ENCODE measurements at regions not wholly inside any gene's neighbourhood (a gene's known extent, or its start where the extent isn't known, plus 50 kb on each side); places are given as distances from the start of the nearest gene placed in this dataset.
"Not testable (repeated sequence)": the region's sequence is repeated elsewhere in the genome, so short reads cannot be mapped to it uniquely, and the experiment has no call there.

GRCh38 chr1:217133958-217134856 lies 411.0 kb upstream of the ESRRG start:
- H3K27ac Mint-ChIP-seq = no peak overlapping the region
- no peak overlapping the region for H3K4me3 Mint-ChIP-seq
- H3K9me3 Mint-ChIP-seq = peaks cover 8% of the 10 kb centered on the region
- H3K4me1 Mint-ChIP-seq (ENCODE audit: low read depth) = peaks cover 12% of the 10 kb centered on the region
- H3K36me3 Mint-ChIP-seq (ENCODE audit: low read depth) = no peaks in the 10 kb centered on the region
- peaks cover 75% of the 10 kb centered on the region for H3K27me3 Mint-ChIP-seq
- DNase-seq = no peak

- peaks cover 8% of the 10 kb centered on the region for H3K4me1 Mint-ChIP-seq (ENCODE audit: low read depth)
- H3K9me3 Mint-ChIP-seq = peaks cover 4% of the 10 kb centered on the region
- no peak for DNase-seq
- H3K27me3 Mint-ChIP-seq = peaks cover 63% of the 10 kb centered on the region
- H3K27ac Mint-ChIP-seq = no peak overlapping the region
- no peak overlapping the region for H3K4me3 Mint-ChIP-seq
- H3K36me3 Mint-ChIP-seq (ENCODE audit: low read depth) = no peaks in the 10 kb centered on the region
Measured at GRCh38 chr1:217133092-217133491, 409.9 kb upstream of the ESRRG start.

- H3K9me3 Mint-ChIP-seq; DNase-seq; H3K27me3 Mint-ChIP-seq; H3K27ac Mint-ChIP-seq; H3K4me1 Mint-ChIP-seq (ENCODE audit: low read depth); H3K4me3 Mint-ChIP-seq; H3K36me3 Mint-ChIP-seq (ENCODE audit: low read depth): not testable (repeated sequence)
Measured at GRCh38 chr1:217123340-217123739, 400.1 kb upstream of the ESRRG start.

GRCh38 chr1:217117973-217118465 lies 394.8 kb upstream of the ESRRG start:
- no peak for DNase-seq
- no peaks in the 10 kb centered on the region for H3K36me3 Mint-ChIP-seq (ENCODE audit: low read depth)
- H3K27me3 Mint-ChIP-seq = no peaks in the 10 kb centered on the region
- no peak overlapping the region for H3K4me3 Mint-ChIP-seq
- H3K27ac Mint-ChIP-seq = no peak overlapping the region
- no peaks in the 10 kb centered on the region for H3K4me1 Mint-ChIP-seq (ENCODE audit: low read depth)
- H3K9me3 Mint-ChIP-seq = no peaks in the 10 kb centered on the region

- Mint-ChIP-seq H3K4me3 (no peak overlapping the region), H3K4me1 (ENCODE audit: low read depth) (no peaks in the 10 kb centered on the region)
Measured at GRCh38 chr1:217115404-217116380, 392.5 kb upstream of the ESRRG start.

GRCh38 chr1:217109928-217110327 lies 386.7 kb upstream of the ESRRG start:
- no peak for DNase-seq
- Mint-ChIP-seq H3K4me1 (ENCODE audit: low read depth) (no peaks in the 10 kb centered on the region), H3K36me3 (ENCODE audit: low read depth) (no peaks in the 10 kb centered on the region), H3K27me3 (no peaks in the 10 kb centered on the region), H3K4me3 (no peak overlapping the region), H3K9me3 (peaks cover 6% of the 10 kb centered on the region), H3K27ac (no peak overlapping the region)

More at GRCh38 chr1:217115404-217116380, 392.5 kb upstream of the ESRRG start:
- Mint-ChIP-seq H3K36me3 (ENCODE audit: low read depth) (no peaks in the 10 kb centered on the region), H3K27ac (no peak overlapping the region), H3K27me3 (no peaks in the 10 kb centered on the region), H3K9me3 (peaks cover 4% of the 10 kb centered on the region)
- no peak for DNase-seq

GRCh38 chr1:217106231-217106901 lies 383.1 kb upstream of the ESRRG start:
- Mint-ChIP-seq H3K27ac (no peak overlapping the region), H3K36me3 (ENCODE audit: low read depth) (no peaks in the 10 kb centered on the region), H3K27me3 (no peaks in the 10 kb centered on the region)

GRCh38 chr1:217105437-217105836 lies 382.2 kb upstream of the ESRRG start:
- Mint-ChIP-seq H3K27me3 (no peaks in the 10 kb centered on the region), H3K4me1 (ENCODE audit: low read depth) (no peaks in the 10 kb centered on the region), H3K27ac (no peak overlapping the region), H3K9me3 (peaks cover 5% of the 10 kb centered on the region), H3K4me3 (no peak overlapping the region), H3K36me3 (ENCODE audit: low read depth) (no peaks in the 10 kb centered on the region)
- DNase-seq = no peak

More at GRCh38 chr1:217106231-217106901, 383.1 kb upstream of the ESRRG start:
- Mint-ChIP-seq H3K9me3 (peaks cover 5% of the 10 kb centered on the region), H3K4me1 (ENCODE audit: low read depth) (no peaks in the 10 kb centered on the region), H3K4me3 (no peak overlapping the region)
- no peak for DNase-seq

- no peak overlapping the region for H3K4me3 Mint-ChIP-seq
- no peaks in the 10 kb centered on the region for H3K27me3 Mint-ChIP-seq
- no peak for DNase-seq
- no peaks in the 10 kb centered on the region for H3K9me3 Mint-ChIP-seq
- H3K4me1 Mint-ChIP-seq (ENCODE audit: low read depth) = no peaks in the 10 kb centered on the region
- H3K27ac Mint-ChIP-seq = no peak overlapping the region
- no peaks in the 10 kb centered on the region for H3K36me3 Mint-ChIP-seq (ENCODE audit: low read depth)
Measured at GRCh38 chr1:217097819-217098218, 374.6 kb upstream of the ESRRG start.

GRCh38 chr1:217096200-217096599 lies 373.0 kb upstream of the ESRRG start:
- Mint-ChIP-seq H3K27me3 (peaks cover 16% of the 10 kb centered on the region), H3K9me3 (no peaks in the 10 kb centered on the region), H3K4me1 (ENCODE audit: low read depth) (no peaks in the 10 kb centered on the region), H3K27ac (no peak overlapping the region), H3K36me3 (ENCODE audit: low read depth) (no peaks in the 10 kb centered on the region), H3K4me3 (no peak overlapping the region)
- DNase-seq = no peak

- Mint-ChIP-seq H3K4me1 (ENCODE audit: low read depth) (peaks cover under 1% of the 10 kb centered on the region), H3K36me3 (ENCODE audit: low read depth) (no peaks in the 10 kb centered on the region), H3K4me3 (no peak overlapping the region), H3K9me3 (no peaks in the 10 kb centered on the region), H3K27ac (no peak overlapping the region), H3K27me3 (peaks cover 25% of the 10 kb centered on the region)
- no peak for DNase-seq
Measured at GRCh38 chr1:217095050-217095622, 371.9 kb upstream of the ESRRG start.

- no peak for DNase-seq
- peaks cover 3% of the 10 kb centered on the region for H3K4me1 Mint-ChIP-seq (ENCODE audit: low read depth)
- H3K4me3 Mint-ChIP-seq = no peak overlapping the region
- H3K9me3 Mint-ChIP-seq = no peaks in the 10 kb centered on the region
- H3K36me3 Mint-ChIP-seq (ENCODE audit: low read depth) = no peaks in the 10 kb centered on the region
- no peak overlapping the region for H3K27ac Mint-ChIP-seq
- peaks cover 49% of the 10 kb centered on the region for H3K27me3 Mint-ChIP-seq
Measured at GRCh38 chr1:217091561-217091960, 368.3 kb upstream of the ESRRG start.

GRCh38 chr1:217090060-217090911 lies 367.1 kb upstream of the ESRRG start:
- H3K4me1 Mint-ChIP-seq (ENCODE audit: low read depth) = peaks cover 3% of the 10 kb centered on the region
- no peaks in the 10 kb centered on the region for H3K36me3 Mint-ChIP-seq (ENCODE audit: low read depth)
- H3K4me3 Mint-ChIP-seq = no peak overlapping the region
- no peaks in the 10 kb centered on the region for H3K9me3 Mint-ChIP-seq
- DNase-seq = no peak
- H3K27ac Mint-ChIP-seq = no peak overlapping the region
- peaks cover 49% of the 10 kb centered on the region for H3K27me3 Mint-ChIP-seq
